GM12874 (cell line): ENCODE measurements at regions not wholly inside any gene's neighbourhood (a gene's known extent, or its start where the extent isn't known, plus 50 kb on each side); places are given as distances from the start of the nearest gene placed in this dataset.

Experiments
- CTCF ChIP-seq: IDR thresholded peaks from 2 replicates; pipeline ENCODE4 v1.5.1; 2011; ENCODE audit warnings: low read depth, mild to moderate bottlenecking, control low read depth, low read length, moderate library complexity; ENCODE audit not compliant: insufficient read depth

- no peak for TF ChIP-seq CTCF
These were observed 192.6 kb upstream of the NAV2 start for GRCh38 chr11:19519912-19520641.

GRCh38 chr11:19519353-19519752, 193.3 kb upstream of the NAV2 start:
- no peak for TF ChIP-seq CTCF

- no peak for TF ChIP-seq CTCF
These were observed 199.4 kb upstream of the NAV2 start for GRCh38 chr11:19513253-19513652.

- no peak for TF ChIP-seq CTCF
These were observed 200.0 kb upstream of the NAV2 start for GRCh38 chr11:19512618-19513017.

- no peak for TF ChIP-seq CTCF
These were observed 201.0 kb upstream of the NAV2 start for GRCh38 chr11:19511413-19512183.

GRCh38 chr11:19511066-19511412, 201.6 kb upstream of the NAV2 start:
- TF ChIP-seq CTCF = no peak

- no peak for TF ChIP-seq CTCF
These were observed 202.2 kb upstream of the NAV2 start for GRCh38 chr11:19510468-19510867.
